Panc1 (cell line): ENCODE measurements at regions not wholly inside any gene's neighbourhood (a gene's known extent, or its start where the extent isn't known, plus 50 kb on each side); places are given as distances from the start of the nearest gene placed in this dataset.

Experiments
- ATAC-seq: fragments of 200-7000 bp; cut with Tn5 transposase; 2 replicates; pipeline ENCODE4 v1.9.1; 2020; ENCODE audit warnings: mild to moderate bottlenecking, moderate library complexity
- BruUV-seq: library from RNA; stranded (reverse); fragments of 400-500 nt; replicated peaks from 2 replicates; lab custom pipeline; 2021; lab: Mats Ljungman, UMichigan
- CTCF ChIA-PET: fragments of 300-600 bp; sonication (Branson Sonifier 250); formaldehyde crosslinking; loops from one replicate; lab custom pipeline; 2022; ENCODE audit warnings: antibody characterized with exemption; lab: Charles Lee
- POLR2A ChIA-PET: fragments of 300-600 bp; sonication (Branson Sonifier 250); formaldehyde crosslinking; loops from one replicate; lab custom pipeline; 2022; ENCODE audit warnings: antibody characterized with exemption; lab: Charles Lee
- DNase-seq: peaks from one replicate; pipeline ENCODE4 v3.0.0-alpha.2; 2010; ENCODE audit warnings: low read depth, low spot score
- H3K27ac ChIP-seq: 2 replicates; pipeline ENCODE4 v1.5.1; 2011; ENCODE audit warnings: mild to moderate bottlenecking, low read length, inconsistent platforms
- H3K27me3 ChIP-seq: fragments of 200-500 bp; sonication (Bioruptor generic); 2 replicates; pipeline ENCODE4 v1.6.0; 2014; ENCODE audit warnings: low read length, inconsistent platforms; ENCODE audit not compliant: control insufficient read depth, insufficient read depth
- H3K36me3 ChIP-seq: fragments of 200-500 bp; sonication (Bioruptor generic); 2 replicates; pipeline ENCODE4 v1.5.1; 2014; ENCODE audit warnings: inconsistent platforms, mild to moderate bottlenecking, low read length, moderate library complexity; ENCODE audit not compliant: control insufficient read depth, insufficient read depth
- H3K4me1 ChIP-seq: 2 replicates; pipeline ENCODE4 v1.5.1; 2011; ENCODE audit warnings: inconsistent platforms, mild to moderate bottlenecking, low read length, moderate library complexity; ENCODE audit not compliant: control insufficient read depth, insufficient read depth
- H3K4me3 ChIP-seq, 2 experiments: 2 replicates each; pipeline ENCODE4 v1.5.1; 2011 to 2012; ENCODE audit warnings: low read depth in 2 of 2, low read length in 2 of 2, mild to moderate bottlenecking in 2 of 2, inconsistent platforms in 1 of 2, moderate library complexity in 1 of 2
- H3K9me3 ChIP-seq: fragments of 200-500 bp; sonication (Bioruptor generic); 2 replicates; pipeline ENCODE4 v1.5.1; 2014; ENCODE audit warnings: low read depth, mild to moderate bottlenecking, inconsistent platforms, low read length, moderate library complexity; ENCODE audit not compliant: control insufficient read depth, insufficient read depth
- CTCF ChIP-seq: fragments of 450-650 bp; IDR thresholded peaks from 2 replicates; pipeline ENCODE4 v1.5.1; 2017; ENCODE audit warnings: mild to moderate bottlenecking
- POLR2AphosphoS5 ChIP-seq: IDR thresholded peaks from 2 replicates; pipeline ENCODE4 v1.6.1; 2012; ENCODE audit warnings: mild to moderate bottlenecking, low read depth, low read length, moderate library complexity
- REST ChIP-seq, 2 experiments: IDR thresholded peaks; 2 replicates each; pipeline ENCODE4 v1.6.1; 2011 to 2012; ENCODE audit warnings: low read depth in 2 of 2, control low read depth in 1 of 2, low read length in 1 of 2, mild to moderate bottlenecking in 1 of 2, moderate library complexity in 1 of 2; ENCODE audit not compliant: insufficient read depth in 1 of 2
- SIN3A ChIP-seq: IDR thresholded peaks from 2 replicates; pipeline ENCODE4 v1.6.1; 2012; ENCODE audit warnings: low read depth, mild to moderate bottlenecking, low read length, moderate library complexity, borderline replicate concordance; ENCODE audit not compliant: insufficient read depth
- TCF7L2 ChIP-seq: IDR thresholded peaks from 2 replicates; pipeline ENCODE4 v1.6.1; 2011; ENCODE audit warnings: mild to moderate bottlenecking, low read depth, low read length, inconsistent platforms
- in situ Hi-C: cut with HindIII; loops from 2 replicates; pipeline ENCODE4 v1.10.0; 2016; ENCODE audit warnings: low sequenced_read_pairs, low pct_unique_long_range_greater_than_20kb
- intact Hi-C: fragments of 100-400 bp; cut with micrococcal nuclease; formaldehyde crosslinking; loops from one replicate; pipeline ENCODE4 v1.10.0; 2022; ENCODE audit not compliant: unreplicated experiment

- no peaks in the 10 kb centered on the region for H3K4me1 ChIP-seq
- no peak for ATAC-seq
- no peaks in the 10 kb centered on the region for H3K9me3 ChIP-seq
- in situ Hi-C loops: no loop called here
- no peaks in the 10 kb centered on the region for H3K27me3 ChIP-seq
- H3K36me3 ChIP-seq: no peaks in the 10 kb centered on the region
- H3K4me3 ChIP-seq: no peak overlapping the region
- POLR2A ChIA-PET: no interaction called here
- intact Hi-C loops: no loop called here
- TF ChIP-seq SIN3A (no peak), REST (IDR thresholded peaks at IDR 0.05; ENCODE audit: insufficient read depth in 1 of 2, low read depth in 2 of 2, low read length in 1 of 2) (no peak), CTCF (no peak), POLR2AphosphoS5 (no peak), TCF7L2 (no peak)
- BruUV-seq: no TSS peak
- H3K27ac ChIP-seq: no peak overlapping the region
- CTCF ChIA-PET: no interaction called here
- no peak for DNase-seq
These were observed 123.4 kb upstream of the TNR start for GRCh38 chr1:175866776-175867175.

- intact Hi-C loops: no loop called here
- H3K4me3 ChIP-seq: no peak overlapping the region
- H3K36me3 ChIP-seq: no peaks in the 10 kb centered on the region
- ATAC-seq (no peak), DNase-seq (no peak)
- in situ Hi-C loops: no loop called here
- BruUV-seq: no TSS peak
- no peak overlapping the region for H3K27ac ChIP-seq
- ChIA-PET POLR2A (no interaction called here), CTCF (interaction anchor here (0.6 kb wide), 1 partner anchor 209 kb away, joined by 5 read pairs; no protein-coding TSS in a partner anchor)
- no peaks in the 10 kb centered on the region for H3K4me1 ChIP-seq
- H3K27me3 ChIP-seq: peaks cover 5% of the 10 kb centered on the region
- TF ChIP-seq REST (IDR thresholded peaks at IDR 0.05; ENCODE audit: insufficient read depth in 1 of 2, low read depth in 2 of 2, low read length in 1 of 2): no peak
- TF ChIP-seq CTCF: no peak
- no peak for TF ChIP-seq TCF7L2
- TF ChIP-seq POLR2AphosphoS5: no peak
- no peak for TF ChIP-seq SIN3A
- no peaks in the 10 kb centered on the region for H3K9me3 ChIP-seq
These were observed 121.8 kb upstream of the TNR start for GRCh38 chr1:175865041-175865766.
